ENCODE measurements at regions not wholly inside any gene's neighbourhood (a gene's known extent, or its start where the extent isn't known, plus 50 kb on each side); places are given as distances from the start of the nearest gene placed in this dataset.

DNA sequence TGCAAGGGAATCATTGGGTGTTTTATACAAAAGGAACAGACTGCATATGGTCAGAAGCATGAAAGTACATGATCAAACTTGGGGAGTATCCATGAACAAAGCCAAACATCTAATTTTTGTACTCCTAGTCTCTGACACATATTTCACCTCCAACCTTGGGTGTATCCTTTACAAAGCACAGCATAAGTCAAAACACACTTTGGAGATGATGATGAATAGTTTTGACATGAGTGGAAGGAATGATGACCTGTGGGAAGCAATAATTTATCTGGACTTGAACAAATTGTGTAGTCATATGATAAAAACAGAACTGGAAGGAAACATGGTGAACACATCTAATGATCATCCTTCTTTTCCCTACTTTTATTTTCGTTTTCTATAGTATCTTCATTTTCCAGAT, 108.7 kb upstream of the PLS3 start:
- Mint-ChIP-seq H3K4me3 (ENCODE audit: unreplicated experiment) (no peak overlapping the region), H3K27ac (ENCODE audit: unreplicated experiment) (no peak overlapping the region), H3K9me3 (ENCODE audit: unreplicated experiment) (no peaks in the 10 kb centered on the region), H3K4me1 (ENCODE audit: unreplicated experiment) (peaks cover 2% of the 10 kb centered on the region), H3K36me3 (ENCODE audit: low read depth, unreplicated experiment) (no peaks in the 10 kb centered on the region), H3K27me3 (ENCODE audit: unreplicated experiment) (peaks cover 2% of the 10 kb centered on the region)
- DNase-seq (ENCODE audit: low spot score), result no peak
- TF ChIP-seq, protein P1, sequence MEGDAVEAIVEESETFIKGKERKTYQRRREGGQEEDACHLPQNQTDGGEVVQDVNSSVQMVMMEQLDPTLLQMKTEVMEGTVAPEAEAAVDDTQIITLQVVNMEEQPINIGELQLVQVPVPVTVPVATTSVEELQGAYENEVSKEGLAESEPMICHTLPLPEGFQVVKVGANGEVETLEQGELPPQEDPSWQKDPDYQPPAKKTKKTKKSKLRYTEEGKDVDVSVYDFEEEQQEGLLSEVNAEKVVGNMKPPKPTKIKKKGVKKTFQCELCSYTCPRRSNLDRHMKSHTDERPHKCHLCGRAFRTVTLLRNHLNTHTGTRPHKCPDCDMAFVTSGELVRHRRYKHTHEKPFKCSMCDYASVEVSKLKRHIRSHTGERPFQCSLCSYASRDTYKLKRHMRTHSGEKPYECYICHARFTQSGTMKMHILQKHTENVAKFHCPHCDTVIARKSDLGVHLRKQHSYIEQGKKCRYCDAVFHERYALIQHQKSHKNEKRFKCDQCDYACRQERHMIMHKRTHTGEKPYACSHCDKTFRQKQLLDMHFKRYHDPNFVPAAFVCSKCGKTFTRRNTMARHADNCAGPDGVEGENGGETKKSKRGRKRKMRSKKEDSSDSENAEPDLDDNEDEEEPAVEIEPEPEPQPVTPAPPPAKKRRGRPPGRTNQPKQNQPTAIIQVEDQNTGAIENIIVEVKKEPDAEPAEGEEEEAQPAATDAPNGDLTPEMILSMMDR (IDR thresholded peaks at IDR 0.05; ENCODE audit: unreplicated experiment), result no peak

GRCh38 chrX:115459883-115460880, 100.8 kb upstream of the PLS3 start:
- TF ChIP-seq, protein P1 (IDR thresholded peaks at IDR 0.05; ENCODE audit: unreplicated experiment), result no peak
- H3K4me1 Mint-ChIP-seq (ENCODE audit: unreplicated experiment), result no peaks in the 10 kb centered on the region
- H3K9me3 Mint-ChIP-seq (ENCODE audit: unreplicated experiment), result no peaks in the 10 kb centered on the region
- no peaks in the 10 kb centered on the region for H3K36me3 Mint-ChIP-seq (ENCODE audit: low read depth, unreplicated experiment)
- H3K27ac Mint-ChIP-seq (ENCODE audit: unreplicated experiment), result no peak overlapping the region
- H3K27me3 Mint-ChIP-seq (ENCODE audit: unreplicated experiment), result no peaks in the 10 kb centered on the region
- no peak overlapping the region for H3K4me3 Mint-ChIP-seq (ENCODE audit: unreplicated experiment)
- DNase-seq (ENCODE audit: low spot score), result no peak

- no peaks in the 10 kb centered on the region for H3K36me3 Mint-ChIP-seq (ENCODE audit: low read depth, unreplicated experiment)
- H3K4me3 Mint-ChIP-seq (ENCODE audit: unreplicated experiment), result no peak overlapping the region
- no peaks in the 10 kb centered on the region for H3K4me1 Mint-ChIP-seq (ENCODE audit: unreplicated experiment)
- TF ChIP-seq, protein P1 (IDR thresholded peaks at IDR 0.05; ENCODE audit: unreplicated experiment), result no peak
- H3K9me3 Mint-ChIP-seq (ENCODE audit: unreplicated experiment), result no peaks in the 10 kb centered on the region
- H3K27ac Mint-ChIP-seq (ENCODE audit: unreplicated experiment), result no peak overlapping the region
- no peak for DNase-seq (ENCODE audit: low spot score)
- no peaks in the 10 kb centered on the region for H3K27me3 Mint-ChIP-seq (ENCODE audit: unreplicated experiment)
Measured at GRCh38 chrX:115462406-115462805, 98.6 kb upstream of the PLS3 start.

GRCh38 chrX:115467961-115468360, 93.0 kb upstream of the PLS3 start:
- Mint-ChIP-seq H3K36me3 (ENCODE audit: low read depth, unreplicated experiment) (no peaks in the 10 kb centered on the region), H3K27ac (ENCODE audit: unreplicated experiment) (no peak overlapping the region), H3K4me3 (ENCODE audit: unreplicated experiment) (no peak overlapping the region), H3K4me1 (ENCODE audit: unreplicated experiment) (no peaks in the 10 kb centered on the region), H3K9me3 (ENCODE audit: unreplicated experiment) (no peaks in the 10 kb centered on the region), H3K27me3 (ENCODE audit: unreplicated experiment) (no peaks in the 10 kb centered on the region)
- DNase-seq (ENCODE audit: low spot score), result no peak
- TF ChIP-seq, protein P1 (IDR thresholded peaks at IDR 0.05; ENCODE audit: unreplicated experiment), result no peak

- Mint-ChIP-seq H3K36me3 (ENCODE audit: low read depth, unreplicated experiment) (no peaks in the 10 kb centered on the region), H3K4me1 (ENCODE audit: unreplicated experiment) (no peaks in the 10 kb centered on the region), H3K9me3 (ENCODE audit: unreplicated experiment) (no peaks in the 10 kb centered on the region), H3K27ac (ENCODE audit: unreplicated experiment) (no peak overlapping the region), H3K27me3 (ENCODE audit: unreplicated experiment) (no peaks in the 10 kb centered on the region), H3K4me3 (ENCODE audit: unreplicated experiment) (no peak overlapping the region)
- TF ChIP-seq, protein P1 (IDR thresholded peaks at IDR 0.05; ENCODE audit: unreplicated experiment), result no peak
- no peak for DNase-seq (ENCODE audit: low spot score)
Measured at GRCh38 chrX:115472131-115472530, 88.8 kb upstream of the PLS3 start.

Data from endothelial cell (in vitro differentiated cells).